Endothelial cell of umbilical vein (primary cell): ENCODE measurements at regions not wholly inside any gene's neighbourhood (a gene's known extent, or its start where the extent isn't known, plus 50 kb on each side); places are given as distances from the start of the nearest gene placed in this dataset.

Experiments
- BruUV-seq: library from RNA; stranded (reverse); fragments of 400-500 nt; replicated peaks from 2 replicates; lab custom pipeline; 2021; lab: Mats Ljungman, UMichigan
- CTCF ChIA-PET: fragments of 300-600, 350-600 bp; sonication (Branson Sonifier 250); formaldehyde crosslinking; loops from one replicate; lab custom pipeline; 2021; ENCODE audit warnings: antibody characterized with exemption, inconsistent platforms; lab: Charles Lee
- POLR2A ChIA-PET: fragments of 300-600, 350-600 bp; sonication (Branson Sonifier 250); formaldehyde crosslinking; loops from one replicate; lab custom pipeline; 2021; ENCODE audit warnings: antibody characterized with exemption, inconsistent platforms; lab: Charles Lee
- DNase-seq: peaks from one replicate; pipeline ENCODE4 v3.0.0-alpha.2; 2011; ENCODE audit warnings: low read depth, low spot score
- FAIRE-seq: peaks from 2 replicates; lab custom pipeline; 2011; peaks lifted over from hg19 to GRCh38; lab: Jason Lieb, UNC
- H2AFZ ChIP-seq: 2 replicates; pipeline ENCODE4 v1.6.0; 2012; ENCODE audit warnings: low read depth, low read length, control low read depth, inconsistent platforms
- H3K27ac ChIP-seq: 2 replicates; pipeline ENCODE4 v1.5.1; 2011; ENCODE audit warnings: low read depth, mild to moderate bottlenecking, control low read depth, low read length, moderate library complexity; ENCODE audit not compliant: insufficient read depth
- H3K27me3 ChIP-seq, 2 experiments: 2 replicates each; pipeline versions ENCODE4 v1.6.0 to v1.6.1; 2011; ENCODE audit warnings: low read length in 2 of 2, mixed read lengths in 1 of 2; ENCODE audit not compliant: control insufficient read depth in 2 of 2, insufficient read depth in 2 of 2
- H3K36me3 ChIP-seq, 2 experiments: 2 replicates in 1 of 2; 3 replicates in 1 of 2; pipeline ENCODE4 v1.5.1; 2011; ENCODE audit warnings: low read length in 2 of 2, mild to moderate bottlenecking in 1 of 2, moderate library complexity in 1 of 2; ENCODE audit not compliant: control insufficient read depth in 2 of 2, insufficient read depth in 2 of 2; ENCODE audit errors: extremely low read depth in 1 of 2
- H3K4me1 ChIP-seq: 3 replicates; pipeline ENCODE4 v1.5.1; 2011; ENCODE audit warnings: mild to moderate bottlenecking, low read length; ENCODE audit not compliant: control insufficient read depth, insufficient read depth; ENCODE audit errors: extremely low read depth
- H3K4me2 ChIP-seq: 2 replicates; pipeline ENCODE4 v1.6.1; 2011; ENCODE audit warnings: low read length, control low read depth, mixed read lengths; ENCODE audit not compliant: insufficient read depth
- H3K4me3 ChIP-seq, 3 experiments: fragments of 200-600 bp in 1 of 3; sonication (generic), shearing (Covaris generic) in 1 of 3; replicated peaks in 1 of 3; 2 replicates each; pipeline ENCODE4 v1.5.1; 2011 to 2016; ENCODE audit warnings: control low read depth in 3 of 3, low read length in 3 of 3, mild to moderate bottlenecking in 2 of 3, inconsistent platforms in 1 of 3, low read depth in 1 of 3, moderate library complexity in 1 of 3; ENCODE audit not compliant: insufficient read depth in 1 of 3
- H3K79me2 ChIP-seq: 2 replicates; pipeline ENCODE4 v1.6.0; 2012; ENCODE audit warnings: low read length, inconsistent platforms; ENCODE audit not compliant: control insufficient read depth, insufficient read depth
- H3K9ac ChIP-seq: replicated peaks from 2 replicates; pipeline ENCODE3; 2011; ENCODE audit warnings: low read length, control low read depth; ENCODE audit not compliant: insufficient read depth; ENCODE audit errors: extremely low read depth
- H3K9me1 ChIP-seq: replicated peaks from 3 replicates; pipeline ENCODE4 v1.6.0; 2011; ENCODE audit warnings: mild to moderate bottlenecking, low read length; ENCODE audit not compliant: control insufficient read depth, insufficient read depth; ENCODE audit errors: extremely low read depth
- H3K9me3 ChIP-seq: replicated peaks from 2 replicates; pipeline ENCODE4 v1.5.1; 2012; ENCODE audit warnings: low read length, inconsistent platforms; ENCODE audit not compliant: control insufficient read depth, insufficient read depth
- H4K20me1 ChIP-seq: replicated peaks from 2 replicates; pipeline ENCODE3; 2011; ENCODE audit warnings: mild to moderate bottlenecking, low read length; ENCODE audit not compliant: control insufficient read depth, insufficient read depth; ENCODE audit errors: extremely low read depth
- EZH2 ChIP-seq: IDR thresholded peaks from 2 replicates; pipeline ENCODE4 v1.6.1; 2012; ENCODE audit warnings: borderline replicate concordance, low read depth, mild to moderate bottlenecking, moderate library complexity, low read length, inconsistent platforms; ENCODE audit not compliant: severe bottlenecking
- FOS ChIP-seq: IDR thresholded peaks from 2 replicates; pipeline ENCODE4 v1.6.1; 2011; ENCODE audit warnings: mild to moderate bottlenecking, low read length, moderate library complexity, borderline replicate concordance; ENCODE audit not compliant: insufficient read depth
- GATA2 ChIP-seq: IDR thresholded peaks from 2 replicates; pipeline ENCODE4 v1.7.0; 2011; ENCODE audit warnings: low read depth, mild to moderate bottlenecking, moderate library complexity, mixed read lengths, low read length; ENCODE audit not compliant: insufficient read length, insufficient read depth
- JUN ChIP-seq: IDR thresholded peaks from 2 replicates; pipeline ENCODE4 v1.6.1; 2011; ENCODE audit warnings: borderline replicate concordance, low read depth; ENCODE audit not compliant: insufficient read length, insufficient read depth
- MYC ChIP-seq: IDR thresholded peaks from one replicate; pipeline ENCODE4 v1.6.1; 2011; ENCODE audit warnings: mild to moderate bottlenecking, low read depth, low read length
- POLR2A ChIP-seq: IDR thresholded peaks from 2 replicates; pipeline ENCODE4 v1.6.1; 2012; ENCODE audit warnings: low read depth, mild to moderate bottlenecking, control low read depth, low read length
- POLR2AphosphoS5 ChIP-seq: IDR thresholded peaks from 2 replicates; pipeline ENCODE4 v1.6.1; 2012; ENCODE audit warnings: low read depth, mild to moderate bottlenecking, control low read depth, low read length, moderate library complexity; ENCODE audit not compliant: insufficient read depth
- dilution Hi-C: fragments of 300-500 bp; cut with MboI; formaldehyde crosslinking; loops from one replicate; pipeline ENCODE4 v1.15.0; 2019; ENCODE audit warnings: low sequenced_read_pairs; ENCODE audit not compliant: extremely low pct_ligation_motif_present
- intact Hi-C: fragments of 100-400 bp; cut with micrococcal nuclease; formaldehyde crosslinking; loops from one replicate; pipeline ENCODE4 v1.10.0; 2022
- TF ChIP-seq, protein P1 (sequence below), 2 donors: IDR thresholded peaks; 1 replicate in 1 of 2; 2 replicates in 1 of 2; pipeline ENCODE4 v1.5.1; 2011; ENCODE audit warnings: low read length in 2 of 2, mild to moderate bottlenecking in 2 of 2, moderate library complexity in 2 of 2, control low read depth in 1 of 2, inconsistent platforms in 1 of 2, low read depth in 1 of 2; ENCODE audit not compliant: insufficient read depth in 1 of 2; ENCODE audit errors: extremely low read depth in 1 of 2
- TF ChIP-seq, protein P2 (sequence below): IDR thresholded peaks from 2 replicates; pipeline ENCODE4 v1.6.1; 2011; ENCODE audit not compliant: insufficient read depth, insufficient read length

DNA sequence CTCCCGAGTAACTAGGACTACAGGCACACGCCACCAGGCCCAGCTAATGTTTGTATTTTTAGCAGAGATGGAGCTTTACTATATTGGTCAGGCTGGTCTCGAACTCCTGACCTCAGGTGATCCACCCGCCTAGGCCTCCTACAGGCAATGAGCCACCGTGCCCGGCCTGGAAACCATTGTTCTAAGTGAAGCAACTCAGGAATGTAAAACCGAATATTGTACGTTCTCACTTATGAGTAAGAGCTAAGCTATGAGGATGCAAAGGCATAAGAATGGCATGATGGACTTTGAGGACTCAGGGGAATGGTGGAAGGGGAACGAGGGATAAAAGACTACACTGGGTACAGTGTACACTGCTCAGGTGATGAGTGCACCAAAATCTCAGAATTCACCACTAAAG is 235.1 kb upstream of the AUTS2 start:
- intact Hi-C loops, result no loop called here
- Histone ChIP-seq H3K36me3 (no peaks in the 10 kb centered on the region), H2AFZ (no peak overlapping the region), H3K9me1 (no peaks in the 10 kb centered on the region), H3K27me3 (no peaks in the 10 kb centered on the region), H3K4me3 (no peak overlapping the region), H3K9ac (no peak overlapping the region), H3K27ac (no peak overlapping the region), H3K79me2 (no peaks in the 10 kb centered on the region), H3K9me3 (peaks cover 3% of the 10 kb centered on the region), H3K4me2 (no peak overlapping the region), H3K4me1 (no peaks in the 10 kb centered on the region), H4K20me1 (no peaks in the 10 kb centered on the region)
- dilution Hi-C loops, result no loop called here
- ChIA-PET POLR2A (no interaction called here), CTCF (no interaction called here)
- FAIRE-seq (no peak), DNase-seq (no peak)
- TF ChIP-seq, protein P1, sequence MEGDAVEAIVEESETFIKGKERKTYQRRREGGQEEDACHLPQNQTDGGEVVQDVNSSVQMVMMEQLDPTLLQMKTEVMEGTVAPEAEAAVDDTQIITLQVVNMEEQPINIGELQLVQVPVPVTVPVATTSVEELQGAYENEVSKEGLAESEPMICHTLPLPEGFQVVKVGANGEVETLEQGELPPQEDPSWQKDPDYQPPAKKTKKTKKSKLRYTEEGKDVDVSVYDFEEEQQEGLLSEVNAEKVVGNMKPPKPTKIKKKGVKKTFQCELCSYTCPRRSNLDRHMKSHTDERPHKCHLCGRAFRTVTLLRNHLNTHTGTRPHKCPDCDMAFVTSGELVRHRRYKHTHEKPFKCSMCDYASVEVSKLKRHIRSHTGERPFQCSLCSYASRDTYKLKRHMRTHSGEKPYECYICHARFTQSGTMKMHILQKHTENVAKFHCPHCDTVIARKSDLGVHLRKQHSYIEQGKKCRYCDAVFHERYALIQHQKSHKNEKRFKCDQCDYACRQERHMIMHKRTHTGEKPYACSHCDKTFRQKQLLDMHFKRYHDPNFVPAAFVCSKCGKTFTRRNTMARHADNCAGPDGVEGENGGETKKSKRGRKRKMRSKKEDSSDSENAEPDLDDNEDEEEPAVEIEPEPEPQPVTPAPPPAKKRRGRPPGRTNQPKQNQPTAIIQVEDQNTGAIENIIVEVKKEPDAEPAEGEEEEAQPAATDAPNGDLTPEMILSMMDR (IDR thresholded peaks at IDR 0.05; ENCODE audit: extremely low read depth in 1 of 2, insufficient read depth in 1 of 2, low read depth in 1 of 2, low read length in 2 of 2), result no peak
- no peak for TF ChIP-seq GATA2
- no peak for TF ChIP-seq POLR2A
- no peak for TF ChIP-seq EZH2
- TF ChIP-seq POLR2AphosphoS5, result no peak
- no peak for TF ChIP-seq FOS
- TF ChIP-seq, protein P2, sequence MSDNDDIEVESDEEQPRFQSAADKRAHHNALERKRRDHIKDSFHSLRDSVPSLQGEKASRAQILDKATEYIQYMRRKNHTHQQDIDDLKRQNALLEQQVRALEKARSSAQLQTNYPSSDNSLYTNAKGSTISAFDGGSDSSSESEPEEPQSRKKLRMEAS, result no peak
- no peak for TF ChIP-seq MYC
- TF ChIP-seq JUN, result no peak
- BruUV-seq, result no TSS peak
